ENCODE measurements at regions not wholly inside any gene's neighbourhood (a gene's known extent, or its start where the extent isn't known, plus 50 kb on each side); places are given as distances from the start of the nearest gene placed in this dataset.

DNA sequence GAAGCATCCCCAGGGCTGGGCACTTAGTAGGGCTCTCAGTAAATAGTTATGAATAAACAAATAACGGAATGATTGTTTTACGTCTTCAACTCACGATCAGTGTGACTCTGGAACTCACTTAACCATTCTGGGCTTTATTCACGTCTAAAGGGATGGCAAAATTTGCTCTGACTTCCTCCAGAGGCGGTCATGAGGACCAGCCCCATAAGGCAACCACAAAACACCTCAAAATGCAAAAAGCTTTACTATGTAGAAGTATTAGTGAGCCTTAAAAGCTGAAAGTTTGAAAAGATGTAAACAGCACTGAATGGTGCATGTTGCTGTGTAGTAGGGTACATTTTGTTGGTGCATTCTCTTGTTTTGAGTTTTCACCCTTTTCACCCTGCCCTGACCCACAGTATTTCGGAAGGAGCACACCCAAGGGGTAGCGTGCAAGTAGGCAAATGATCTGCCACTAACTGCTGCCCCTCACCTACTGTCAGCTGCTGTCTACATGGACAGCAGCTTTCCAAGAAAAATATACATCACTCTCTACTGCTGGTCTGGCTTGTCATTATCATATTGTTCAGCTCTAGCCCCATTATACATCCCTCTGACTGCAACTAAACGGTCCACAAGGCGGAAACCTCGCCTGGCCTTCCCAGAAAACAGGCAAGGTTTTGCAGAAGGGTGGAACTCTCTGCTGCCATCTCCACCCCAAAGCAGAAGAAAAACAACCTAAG is 308.5 kb upstream of the PROK2 start:
- intact Hi-C loops (cut with micrococcal nuclease), result no loop called here
- TF ChIP-seq, protein P1, sequence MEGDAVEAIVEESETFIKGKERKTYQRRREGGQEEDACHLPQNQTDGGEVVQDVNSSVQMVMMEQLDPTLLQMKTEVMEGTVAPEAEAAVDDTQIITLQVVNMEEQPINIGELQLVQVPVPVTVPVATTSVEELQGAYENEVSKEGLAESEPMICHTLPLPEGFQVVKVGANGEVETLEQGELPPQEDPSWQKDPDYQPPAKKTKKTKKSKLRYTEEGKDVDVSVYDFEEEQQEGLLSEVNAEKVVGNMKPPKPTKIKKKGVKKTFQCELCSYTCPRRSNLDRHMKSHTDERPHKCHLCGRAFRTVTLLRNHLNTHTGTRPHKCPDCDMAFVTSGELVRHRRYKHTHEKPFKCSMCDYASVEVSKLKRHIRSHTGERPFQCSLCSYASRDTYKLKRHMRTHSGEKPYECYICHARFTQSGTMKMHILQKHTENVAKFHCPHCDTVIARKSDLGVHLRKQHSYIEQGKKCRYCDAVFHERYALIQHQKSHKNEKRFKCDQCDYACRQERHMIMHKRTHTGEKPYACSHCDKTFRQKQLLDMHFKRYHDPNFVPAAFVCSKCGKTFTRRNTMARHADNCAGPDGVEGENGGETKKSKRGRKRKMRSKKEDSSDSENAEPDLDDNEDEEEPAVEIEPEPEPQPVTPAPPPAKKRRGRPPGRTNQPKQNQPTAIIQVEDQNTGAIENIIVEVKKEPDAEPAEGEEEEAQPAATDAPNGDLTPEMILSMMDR (IDR thresholded peaks at IDR 0.05; ENCODE audit: unreplicated experiment), result no peak
- ChIA-PET POLR2A (no interaction called here), CTCF (interaction anchor here (0.6 to 1.1 kb wide), 4 partner anchors 25 to 1581 kb away, joined by 3 to 5 read pairs (median 3); no protein-coding TSS in a partner anchor)
- Mint-ChIP-seq H3K9me3 (ENCODE audit: unreplicated experiment) (no peaks in the 10 kb centered on the region), H3K27me3 (ENCODE audit: insufficient read depth, unreplicated experiment) (peaks cover 76% of the 10 kb centered on the region), H3K4me3 (ENCODE audit: unreplicated experiment) (no peak overlapping the region), H3K36me3 (ENCODE audit: insufficient read depth, unreplicated experiment) (no peaks in the 10 kb centered on the region), H3K4me1 (ENCODE audit: insufficient read depth, unreplicated experiment) (no peaks in the 10 kb centered on the region), H3K27ac (ENCODE audit: low read depth, unreplicated experiment) (no peak overlapping the region)
- DNase-seq (ENCODE audit: unreplicated experiment), result no peak
- no TSS peak for BruUV-seq (replicated peaks)

DNA sequence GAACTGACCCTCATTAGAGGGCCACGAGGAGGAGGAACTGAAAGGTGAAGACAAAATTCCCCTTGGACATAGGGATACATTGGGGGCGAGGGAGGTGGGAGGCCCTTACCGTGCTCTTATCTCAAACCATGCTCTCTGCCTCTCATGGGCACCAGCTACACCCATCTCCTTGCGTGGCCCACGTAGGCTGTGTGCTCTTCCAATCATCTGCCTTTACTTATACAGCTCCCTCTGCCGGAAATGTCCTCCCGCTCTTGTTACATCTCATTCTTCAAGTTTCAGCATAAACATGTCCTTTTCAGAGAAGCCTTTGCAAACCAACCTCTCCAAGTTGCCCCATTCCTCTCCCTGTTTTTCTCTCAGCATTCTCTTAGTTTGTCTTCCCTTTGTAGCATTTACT is 307.8 kb upstream of the PROK2 start:
- H3K27me3 Mint-ChIP-seq (ENCODE audit: insufficient read depth, unreplicated experiment), result peaks cover 71% of the 10 kb centered on the region
- no peaks in the 10 kb centered on the region for H3K4me1 Mint-ChIP-seq (ENCODE audit: insufficient read depth, unreplicated experiment)
- intact Hi-C loops (cut with micrococcal nuclease), result no loop called here
- H3K27ac Mint-ChIP-seq (ENCODE audit: low read depth, unreplicated experiment), result no peak overlapping the region
- CTCF ChIA-PET, result interaction anchor here (0.6 kb wide), 2 partner anchors 217 to 1581 kb away, joined by 3 read pairs; no protein-coding TSS in a partner anchor
- POLR2A ChIA-PET, result no interaction called here
- DNase-seq (ENCODE audit: unreplicated experiment), result no peak
- H3K4me3 Mint-ChIP-seq (ENCODE audit: unreplicated experiment), result no peak overlapping the region
- no peaks in the 10 kb centered on the region for H3K36me3 Mint-ChIP-seq (ENCODE audit: insufficient read depth, unreplicated experiment)
- no peaks in the 10 kb centered on the region for H3K9me3 Mint-ChIP-seq (ENCODE audit: unreplicated experiment)
- no TSS peak for BruUV-seq (replicated peaks)
- TF ChIP-seq, protein P1 (IDR thresholded peaks at IDR 0.05; ENCODE audit: unreplicated experiment), result no peak

- H3K4me3 Mint-ChIP-seq (ENCODE audit: unreplicated experiment), result no peak overlapping the region
- no peaks in the 10 kb centered on the region for H3K9me3 Mint-ChIP-seq (ENCODE audit: unreplicated experiment)
- DNase-seq (ENCODE audit: unreplicated experiment), result no peak
- peaks cover 47% of the 10 kb centered on the region for H3K27me3 Mint-ChIP-seq (ENCODE audit: insufficient read depth, unreplicated experiment)
- no peaks in the 10 kb centered on the region for H3K36me3 Mint-ChIP-seq (ENCODE audit: insufficient read depth, unreplicated experiment)
- ChIA-PET POLR2A (no interaction called here), CTCF (no interaction called here)
- no peaks in the 10 kb centered on the region for H3K4me1 Mint-ChIP-seq (ENCODE audit: insufficient read depth, unreplicated experiment)
- TF ChIP-seq, protein P1 (IDR thresholded peaks at IDR 0.05; ENCODE audit: unreplicated experiment), result no peak
- intact Hi-C loops (cut with micrococcal nuclease), result no loop called here
- no TSS peak for BruUV-seq (replicated peaks)
- no peak overlapping the region for H3K27ac Mint-ChIP-seq (ENCODE audit: low read depth, unreplicated experiment)
Observed at GRCh38 chr3:72088486-72089025, 303.6 kb upstream of the PROK2 start.

DNA sequence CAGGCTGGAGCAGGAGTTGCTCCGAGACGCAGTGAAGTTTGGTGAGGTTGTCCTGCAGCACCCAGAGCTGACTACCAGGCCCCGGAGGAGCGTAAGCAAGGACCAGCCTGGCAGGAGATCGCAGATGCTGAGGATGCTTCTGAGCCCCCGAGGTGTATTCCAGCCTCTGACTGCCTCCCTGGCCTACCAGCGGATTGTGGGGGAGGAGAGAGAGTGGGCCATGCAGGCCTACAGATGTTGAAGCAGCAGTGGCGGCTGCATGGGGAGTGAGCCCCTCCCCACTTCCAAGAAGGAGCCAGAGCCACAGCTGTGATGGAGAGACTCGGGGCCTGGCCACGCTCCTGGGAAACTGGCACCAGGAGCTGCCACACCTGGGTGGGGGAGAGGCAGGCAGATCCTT is 302.5 kb upstream of the PROK2 start:
- no TSS peak for BruUV-seq (replicated peaks)
- Mint-ChIP-seq H3K27me3 (ENCODE audit: insufficient read depth, unreplicated experiment) (peaks cover 36% of the 10 kb centered on the region), H3K4me1 (ENCODE audit: insufficient read depth, unreplicated experiment) (no peaks in the 10 kb centered on the region), H3K36me3 (ENCODE audit: insufficient read depth, unreplicated experiment) (no peaks in the 10 kb centered on the region), H3K27ac (ENCODE audit: low read depth, unreplicated experiment) (no peak overlapping the region), H3K9me3 (ENCODE audit: unreplicated experiment) (no peaks in the 10 kb centered on the region), H3K4me3 (ENCODE audit: unreplicated experiment) (no peak overlapping the region)
- TF ChIP-seq, protein P1 (IDR thresholded peaks at IDR 0.05; ENCODE audit: unreplicated experiment), result no peak
- POLR2A ChIA-PET, result no interaction called here
- intact Hi-C loops (cut with micrococcal nuclease), result no loop called here
- DNase-seq (ENCODE audit: unreplicated experiment), result no peak
- CTCF ChIA-PET, result no interaction called here

All from MCF 10A (cell line).